WTC11 (cell line): ENCODE measurements at regions not wholly inside any gene's neighbourhood (a gene's known extent, or its start where the extent isn't known, plus 50 kb on each side); places are given as distances from the start of the nearest gene placed in this dataset.

Experiments used
- ATF3 ChIP-seq: sonication (generic); formaldehyde crosslinking; conservative IDR thresholded peaks from 2 replicates; pipeline ENCODE4 v1.8.1; 2022; ENCODE audit warnings: mild to moderate bottlenecking, missing genetic modification reagents
- CREB1 ChIP-seq: sonication (generic); formaldehyde crosslinking; IDR thresholded peaks from 2 replicates; pipeline ENCODE4 v1.8.0; 2023; ENCODE audit warnings: mild to moderate bottlenecking, missing genetic modification reagents
- E2F4 ChIP-seq: sonication (generic); formaldehyde crosslinking; IDR thresholded peaks from 2 replicates; pipeline ENCODE4 v1.8.1; 2022; ENCODE audit warnings: low read depth, mild to moderate bottlenecking, moderate library complexity, missing genetic modification reagents, borderline replicate concordance
- EMX1 ChIP-seq: fragments of 250-450 bp; sonication (Bioruptor Pico); IDR thresholded peaks from 2 replicates; pipeline ENCODE4 v1.8.0; 2021; ENCODE audit warnings: mild to moderate bottlenecking
- FOXP1 ChIP-seq: sonication (generic); formaldehyde crosslinking; IDR thresholded peaks from 2 replicates; pipeline ENCODE4 v1.8.0; 2022; ENCODE audit warnings: missing genetic modification reagents, mild to moderate bottlenecking, moderate library complexity, borderline replicate concordance
- MAX ChIP-seq: sonication (generic); formaldehyde crosslinking; IDR thresholded peaks from 2 replicates; pipeline ENCODE4 v1.8.0; 2022; ENCODE audit warnings: mild to moderate bottlenecking, missing genetic modification reagents
- ZNF138 ChIP-seq: sonication (generic); formaldehyde crosslinking; conservative IDR thresholded peaks from 2 replicates; pipeline ENCODE4 v1.8.1; 2022; ENCODE audit warnings: mild to moderate bottlenecking, moderate library complexity, missing genetic modification reagents
- TF ChIP-seq, protein P1 (sequence below): fragments of 200-600 bp; IDR thresholded peaks from 2 replicates; pipeline ENCODE4 v1.8.0; 2022; ENCODE audit warnings: antibody characterized with exemption
- TF ChIP-seq, protein P2 (sequence below): sonication (generic); formaldehyde crosslinking; conservative IDR thresholded peaks from 2 replicates; pipeline ENCODE4 v1.8.1; 2023; ENCODE audit warnings: mild to moderate bottlenecking, low read depth, missing genetic modification reagents, moderate library complexity

DNA sequence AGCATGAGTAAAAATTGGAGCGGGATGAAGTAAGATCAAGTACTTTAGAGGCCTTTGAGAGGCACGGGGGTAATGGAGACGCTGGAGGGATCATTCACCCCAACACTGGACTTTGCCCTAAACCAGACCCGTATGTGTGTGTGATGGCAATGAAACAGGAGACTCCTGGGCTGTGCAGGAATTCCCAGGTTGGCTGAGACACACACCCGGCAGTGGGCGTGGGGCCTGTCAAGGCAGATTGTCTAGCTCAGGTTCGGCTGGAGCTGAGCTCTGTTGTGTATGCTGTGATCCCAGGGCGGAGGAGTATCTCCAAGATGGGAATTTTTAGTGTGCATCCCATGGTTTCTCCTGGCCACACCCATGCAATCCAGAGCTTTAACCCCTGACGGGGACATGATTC is 83.2 kb upstream of the MC2R start:
- TF ChIP-seq, protein P1, sequence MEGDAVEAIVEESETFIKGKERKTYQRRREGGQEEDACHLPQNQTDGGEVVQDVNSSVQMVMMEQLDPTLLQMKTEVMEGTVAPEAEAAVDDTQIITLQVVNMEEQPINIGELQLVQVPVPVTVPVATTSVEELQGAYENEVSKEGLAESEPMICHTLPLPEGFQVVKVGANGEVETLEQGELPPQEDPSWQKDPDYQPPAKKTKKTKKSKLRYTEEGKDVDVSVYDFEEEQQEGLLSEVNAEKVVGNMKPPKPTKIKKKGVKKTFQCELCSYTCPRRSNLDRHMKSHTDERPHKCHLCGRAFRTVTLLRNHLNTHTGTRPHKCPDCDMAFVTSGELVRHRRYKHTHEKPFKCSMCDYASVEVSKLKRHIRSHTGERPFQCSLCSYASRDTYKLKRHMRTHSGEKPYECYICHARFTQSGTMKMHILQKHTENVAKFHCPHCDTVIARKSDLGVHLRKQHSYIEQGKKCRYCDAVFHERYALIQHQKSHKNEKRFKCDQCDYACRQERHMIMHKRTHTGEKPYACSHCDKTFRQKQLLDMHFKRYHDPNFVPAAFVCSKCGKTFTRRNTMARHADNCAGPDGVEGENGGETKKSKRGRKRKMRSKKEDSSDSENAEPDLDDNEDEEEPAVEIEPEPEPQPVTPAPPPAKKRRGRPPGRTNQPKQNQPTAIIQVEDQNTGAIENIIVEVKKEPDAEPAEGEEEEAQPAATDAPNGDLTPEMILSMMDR = no peak
- TF ChIP-seq FOXP1 (CRISPR knock-in tag) (no peak), ATF3 (CRISPR knock-in tag) (no peak), E2F4 (no peak), EMX1 (CRISPR knock-in tag) (no peak), ZNF138 (no peak), MAX (CRISPR knock-in tag) (no peak), CREB1 (CRISPR knock-in tag) (no peak)
- TF ChIP-seq, protein P2, sequence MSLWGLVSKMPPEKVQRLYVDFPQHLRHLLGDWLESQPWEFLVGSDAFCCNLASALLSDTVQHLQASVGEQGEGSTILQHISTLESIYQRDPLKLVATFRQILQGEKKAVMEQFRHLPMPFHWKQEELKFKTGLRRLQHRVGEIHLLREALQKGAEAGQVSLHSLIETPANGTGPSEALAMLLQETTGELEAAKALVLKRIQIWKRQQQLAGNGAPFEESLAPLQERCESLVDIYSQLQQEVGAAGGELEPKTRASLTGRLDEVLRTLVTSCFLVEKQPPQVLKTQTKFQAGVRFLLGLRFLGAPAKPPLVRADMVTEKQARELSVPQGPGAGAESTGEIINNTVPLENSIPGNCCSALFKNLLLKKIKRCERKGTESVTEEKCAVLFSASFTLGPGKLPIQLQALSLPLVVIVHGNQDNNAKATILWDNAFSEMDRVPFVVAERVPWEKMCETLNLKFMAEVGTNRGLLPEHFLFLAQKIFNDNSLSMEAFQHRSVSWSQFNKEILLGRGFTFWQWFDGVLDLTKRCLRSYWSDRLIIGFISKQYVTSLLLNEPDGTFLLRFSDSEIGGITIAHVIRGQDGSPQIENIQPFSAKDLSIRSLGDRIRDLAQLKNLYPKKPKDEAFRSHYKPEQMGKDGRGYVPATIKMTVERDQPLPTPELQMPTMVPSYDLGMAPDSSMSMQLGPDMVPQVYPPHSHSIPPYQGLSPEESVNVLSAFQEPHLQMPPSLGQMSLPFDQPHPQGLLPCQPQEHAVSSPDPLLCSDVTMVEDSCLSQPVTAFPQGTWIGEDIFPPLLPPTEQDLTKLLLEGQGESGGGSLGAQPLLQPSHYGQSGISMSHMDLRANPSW (CRISPR knock-in tag) = no peak
